HG02642 (cell line): ENCODE measurements at regions not wholly inside any gene's neighbourhood (a gene's known extent, or its start where the extent isn't known, plus 50 kb on each side); places are given as distances from the start of the nearest gene placed in this dataset.

ENCODE experiments used
- ATAC-seq: cut with Tn5 transposase; IDR thresholded peaks from one replicate; pipeline ENCODE4 v1.9.1; 2021; ENCODE audit warnings: mild to moderate bottlenecking; ENCODE audit not compliant: unreplicated experiment, poor library complexity

GRCh38 chr6:28727559-28728211, 196.1 kb downstream of the TRIM27 start:
- ATAC-seq, result no peak

- no peak for ATAC-seq
Measured at GRCh38 chr6:28729501-28730402, 194.0 kb downstream of the TRIM27 start.

GRCh38 chr6:28732052-28732451, 191.7 kb downstream of the TRIM27 start:
- no peak for ATAC-seq

GRCh38 chr6:28734443-28734959, 189.3 kb downstream of the TRIM27 start:
- no peak for ATAC-seq

GRCh38 chr6:28736121-28736520, 187.7 kb downstream of the TRIM27 start:
- ATAC-seq, result no peak

GRCh38 chr6:28737750-28738395, 185.9 kb downstream of the TRIM27 start:
- no peak for ATAC-seq

GRCh38 chr6:28738396-28738765, 185.4 kb downstream of the TRIM27 start:
- ATAC-seq, result no peak

GRCh38 chr6:28741363-28741762, 182.4 kb downstream of the TRIM27 start:
- ATAC-seq, result no peak

GRCh38 chr6:28742668-28743270, 181.0 kb downstream of the TRIM27 start:
- no peak for ATAC-seq

GRCh38 chr6:28743271-28743789, 180.5 kb downstream of the TRIM27 start:
- no peak for ATAC-seq

GRCh38 chr6:28747083-28747630, 176.6 kb downstream of the TRIM27 start:
- no peak for ATAC-seq

GRCh38 chr6:28747631-28748157, 176.1 kb downstream of the TRIM27 start:
- ATAC-seq, result no peak

GRCh38 chr6:28748192-28748591, 175.6 kb downstream of the TRIM27 start:
- ATAC-seq, result no peak

GRCh38 chr6:28750926-28751458, 172.8 kb downstream of the TRIM27 start:
- ATAC-seq, result no peak

GRCh38 chr6:28751514-28751913, 172.3 kb downstream of the TRIM27 start:
- no peak for ATAC-seq

- ATAC-seq, result no peak
Measured at GRCh38 chr6:28751963-28752350, 171.8 kb downstream of the TRIM27 start.

GRCh38 chr6:28757429-28758045, 166.2 kb downstream of the TRIM27 start:
- no peak for ATAC-seq

- ATAC-seq, result no peak
Measured at GRCh38 chr6:28758046-28758817, 165.6 kb downstream of the TRIM27 start.
